GM23248 (cell line): ENCODE measurements at regions not wholly inside any gene's neighbourhood (a gene's known extent, or its start where the extent isn't known, plus 50 kb on each side); places are given as distances from the start of the nearest gene placed in this dataset.
A peak's percentile ranks its signal among the peaks of the same experiment; 100 is the strongest.

ENCODE experiments used
- DNase-seq: peaks from one replicate; pipeline ENCODE4 v3.0.0-alpha.2; 2015
- H2AFZ ChIP-seq: fragments of 200-600 bp; sonication (generic); 2 replicates; pipeline ENCODE4 v1.6.1; 2016; ENCODE audit warnings: antibody characterized with exemption
- H3F3A ChIP-seq: fragments of 200-600 bp; sonication (generic); 2 replicates; pipeline ENCODE4 v1.6.1; 2016; ENCODE audit warnings: mild to moderate bottlenecking, antibody characterized with exemption, mixed run types; ENCODE audit not compliant: insufficient read depth
- H3K27ac ChIP-seq: fragments of 200-600 bp; sonication (generic); 2 replicates; pipeline ENCODE4 v1.5.1; 2016; ENCODE audit warnings: mild to moderate bottlenecking
- H3K27me3 ChIP-seq: fragments of 200-600 bp; sonication (generic); replicated peaks from 2 replicates; pipeline ENCODE4 v1.6.1; 2016; ENCODE audit warnings: mild to moderate bottlenecking; ENCODE audit not compliant: insufficient read depth
- H3K36me3 ChIP-seq: fragments of 200-600 bp; sonication (generic); 2 replicates; pipeline ENCODE4 v1.6.1; 2016; ENCODE audit warnings: low read depth, mild to moderate bottlenecking
- H3K4me1 ChIP-seq: fragments of 200-600 bp; sonication (generic); 2 replicates; pipeline ENCODE4 v1.6.1; 2016; ENCODE audit warnings: mild to moderate bottlenecking; ENCODE audit not compliant: insufficient read depth
- H3K4me2 ChIP-seq: fragments of 200-600 bp; sonication (generic); one replicate; pipeline ENCODE4 v1.6.1; 2016; ENCODE audit warnings: mild to moderate bottlenecking; ENCODE audit not compliant: unreplicated experiment
- H3K4me3 ChIP-seq: fragments of 200-600 bp; sonication (generic); 2 replicates; pipeline ENCODE4 v1.5.1; 2016; ENCODE audit warnings: mild to moderate bottlenecking
- H3K79me2 ChIP-seq: fragments of 200-600 bp; sonication (generic); 2 replicates; pipeline ENCODE4 v1.6.1; 2016; ENCODE audit warnings: mild to moderate bottlenecking; ENCODE audit not compliant: insufficient read depth
- H3K9ac ChIP-seq: fragments of 200-600 bp; sonication (generic); 2 replicates; pipeline ENCODE4 v1.6.1; 2016; ENCODE audit warnings: mild to moderate bottlenecking
- H3K9me2 ChIP-seq: fragments of 200-600 bp; sonication (generic); 2 replicates; pipeline ENCODE4 v1.6.1; 2016; ENCODE audit warnings: mixed run types, mild to moderate bottlenecking, moderate library complexity; ENCODE audit not compliant: insufficient read depth
- H3K9me3 ChIP-seq: fragments of 200-600 bp; sonication (generic); one replicate; pipeline ENCODE4 v1.6.1; 2017; ENCODE audit warnings: low read depth
- H4K20me1 ChIP-seq: fragments of 200-600 bp; sonication (generic); 2 replicates; pipeline ENCODE4 v1.6.0; 2016; ENCODE audit not compliant: insufficient read depth
- EZH2 ChIP-seq: fragments of 200-600 bp; sonication (generic); IDR thresholded peaks from 2 replicates; pipeline ENCODE4 v1.6.1; 2018; ENCODE audit warnings: antibody characterized with exemption, mild to moderate bottlenecking; ENCODE audit not compliant: insufficient read depth, poor library complexity, severe bottlenecking
- EZH2phosphoT487 ChIP-seq: fragments of 200-600 bp; sonication (generic); IDR thresholded peaks from 2 replicates; pipeline ENCODE4 v1.6.1; 2018; ENCODE audit warnings: antibody characterized with exemption, moderate library complexity, mild to moderate bottlenecking, low read depth; ENCODE audit not compliant: insufficient read depth
- WGBS, 2 experiments: methylation state at CpG; one replicate each; pipeline ENCODE4 v1.1.6; 2015 to 2017; ENCODE audit warnings: low lambda C conversion rate in 2 of 2, low coverage in 1 of 2; ENCODE audit errors: missing lambda C conversion rate in 2 of 2; 5-methylcytosine and 5-hydroxymethylcytosine counted together
- in situ Hi-C: fragments of 300-500 bp; cut with MboI; formaldehyde crosslinking; loops from 2 replicates; pipeline ENCODE4 v1.15.0; 2020

DNA sequence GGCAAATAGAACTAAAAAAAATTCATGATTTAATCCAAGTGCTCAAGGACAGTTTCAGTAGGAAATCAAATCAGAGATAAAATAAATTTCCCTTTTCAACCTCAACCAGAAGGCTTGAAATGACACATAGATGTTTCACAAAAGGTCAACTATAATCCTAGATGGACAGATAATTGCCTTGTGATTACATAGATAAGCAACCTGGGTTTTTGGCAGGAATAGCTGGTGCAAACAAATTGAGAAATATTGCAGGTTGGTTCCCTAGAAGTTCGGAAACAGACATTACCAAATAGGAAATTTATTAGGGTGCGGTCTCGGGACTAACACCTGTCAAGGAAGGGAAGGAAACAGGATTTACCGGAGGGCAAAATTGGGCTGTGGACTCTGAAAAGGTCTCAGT lies 497.5 kb downstream of the COG6 start:
- WGBS, 2 experiments: 79 to 81% methylated on average over 4 of the region's 4 CpGs

DNA sequence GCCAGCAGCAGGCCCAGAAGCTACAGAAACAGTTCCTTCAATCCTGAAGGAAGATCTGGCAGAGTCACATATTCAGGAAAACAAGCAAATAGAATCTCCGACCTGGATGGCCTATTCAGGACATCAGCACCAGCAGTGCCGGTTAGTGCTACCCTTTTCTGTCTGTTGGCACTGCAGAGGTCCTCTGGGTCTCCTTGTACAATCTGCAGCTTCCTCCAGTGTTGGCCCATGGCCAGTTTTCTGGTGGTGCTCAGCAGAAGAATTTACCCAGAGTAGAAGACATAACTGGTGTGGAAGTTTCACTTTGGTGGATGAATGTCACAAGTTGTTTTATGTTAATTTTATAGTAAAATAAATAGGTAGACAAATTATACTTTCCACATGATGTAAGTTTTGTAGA lies 498.1 kb downstream of the COG6 start:
- TF ChIP-seq EZH2: no peak
- no peak for TF ChIP-seq EZH2phosphoT487
- H3K4me1 ChIP-seq: peaks cover 28% of the 10 kb centered on the region
- no peak overlapping the region for H3K4me3 ChIP-seq
- no peaks in the 10 kb centered on the region for H3K27me3 ChIP-seq
- H3K4me2 ChIP-seq: no peak overlapping the region
- H3K9ac ChIP-seq: no peak overlapping the region
- no peak for DNase-seq
- no peaks in the 10 kb centered on the region for H3K79me2 ChIP-seq
- in situ Hi-C loops: no loop called here
- no peaks in the 10 kb centered on the region for H3K9me2 ChIP-seq
- no peak overlapping the region for H2AFZ ChIP-seq
- peaks cover 5% of the 10 kb centered on the region; the same call in 1 of the 2 replicates for H3F3A ChIP-seq
- H3K36me3 ChIP-seq: no peaks in the 10 kb centered on the region
- no peaks in the 10 kb centered on the region for H3K9me3 ChIP-seq
- no peaks in the 10 kb centered on the region for H4K20me1 ChIP-seq
- no peak overlapping the region for H3K27ac ChIP-seq
- WGBS, 2 experiments: 91 to 93% methylated on average over 2 of the region's 2 CpGs

More for the DNA sequence above, 497.5 kb downstream of the COG6 start:
- Histone ChIP-seq H3F3A (peaks cover 5% of the 10 kb centered on the region; the same call in 1 of the 2 replicates), H3K4me2 (no peak overlapping the region), H3K4me1 (peaks cover 28% of the 10 kb centered on the region), H3K27me3 (no peaks in the 10 kb centered on the region), H3K27ac (no peak overlapping the region), H3K36me3 (no peaks in the 10 kb centered on the region), H3K4me3 (no peak overlapping the region), H3K9ac (no peak overlapping the region), H3K79me2 (no peaks in the 10 kb centered on the region), H4K20me1 (no peaks in the 10 kb centered on the region), H3K9me3 (no peaks in the 10 kb centered on the region), H2AFZ (no peak overlapping the region), H3K9me2 (no peaks in the 10 kb centered on the region)
- DNase-seq: no peak
- in situ Hi-C loops: no loop called here
- TF ChIP-seq EZH2phosphoT487 (no peak), EZH2 (no peak)

DNA sequence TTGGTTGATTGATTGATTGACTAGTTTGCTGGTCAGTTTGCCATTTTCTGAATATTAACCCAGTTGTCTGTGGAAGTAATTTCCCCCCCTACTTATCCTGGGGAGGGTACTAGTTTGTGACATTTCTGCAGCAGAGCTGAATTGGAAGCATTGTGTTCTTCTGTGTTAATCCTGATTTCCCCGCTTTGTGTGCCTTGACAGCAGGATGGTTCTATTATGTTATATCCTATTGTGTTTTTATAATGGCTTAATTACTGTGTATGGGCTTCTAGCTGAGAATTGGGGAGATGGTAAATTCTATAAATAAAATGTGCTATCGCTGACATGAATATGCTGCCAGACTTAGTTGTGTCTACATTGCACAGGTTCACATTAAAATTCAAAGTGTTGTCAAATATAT lies 499.7 kb downstream of the COG6 start:
- Histone ChIP-seq H3K9ac (no peak overlapping the region), H3K9me2 (no peaks in the 10 kb centered on the region), H3K4me3 (no peak overlapping the region), H2AFZ (no peak overlapping the region), H4K20me1 (no peaks in the 10 kb centered on the region), H3K79me2 (no peaks in the 10 kb centered on the region), H3K27ac (no peak overlapping the region), H3K27me3 (no peaks in the 10 kb centered on the region), H3K4me2 (no peak overlapping the region), H3K9me3 (no peaks in the 10 kb centered on the region), H3F3A (no peaks in the 10 kb centered on the region), H3K4me1 (peaks cover 11% of the 10 kb centered on the region), H3K36me3 (no peaks in the 10 kb centered on the region)
- DNase-seq: no peak
- TF ChIP-seq EZH2phosphoT487 (no peak), EZH2 (no peak)
- WGBS, 2 experiments: 96 to 98% methylated on average over 2 of the region's 2 CpGs
- in situ Hi-C loops: no loop called here

DNA sequence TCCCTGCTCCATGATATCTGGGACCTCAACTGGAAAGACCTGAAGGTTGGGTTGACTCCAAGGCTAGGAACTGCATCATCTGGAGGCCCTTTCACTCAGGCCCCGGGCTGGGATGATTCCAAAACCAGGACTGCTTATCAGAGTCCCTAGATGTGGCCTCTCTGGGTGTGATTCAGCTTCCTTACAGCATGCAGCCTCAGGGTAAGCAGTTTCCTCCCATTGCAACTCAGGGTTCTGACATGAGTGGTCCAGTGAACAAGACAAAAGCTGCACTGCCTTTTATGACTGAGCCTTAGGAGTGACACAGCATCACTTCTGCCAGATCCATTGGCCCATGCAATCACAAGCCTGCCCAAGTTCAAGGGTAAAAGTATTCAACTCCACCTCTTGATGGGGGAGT lies 502.8 kb downstream of the COG6 start:
- Histone ChIP-seq H2AFZ (no peak overlapping the region), H3K9me2 (no peaks in the 10 kb centered on the region), H3K4me2 (no peak overlapping the region), H3K79me2 (no peaks in the 10 kb centered on the region), H3K4me3 (no peak overlapping the region), H3K9ac (no peak overlapping the region), H3K36me3 (no peaks in the 10 kb centered on the region), H3K27me3 (no peaks in the 10 kb centered on the region), H3K27ac (no peak overlapping the region), H4K20me1 (no peaks in the 10 kb centered on the region), H3K9me3 (no peaks in the 10 kb centered on the region), H3K4me1 (no peaks in the 10 kb centered on the region), H3F3A (no peaks in the 10 kb centered on the region)
- in situ Hi-C loops: no loop called here
- DNase-seq: peak; percentile 46
- TF ChIP-seq EZH2: no peak
- no peak for TF ChIP-seq EZH2phosphoT487
- 82 to 100% methylated on average over 1 of the region's 1 CpG for WGBS, 2 experiments

DNA sequence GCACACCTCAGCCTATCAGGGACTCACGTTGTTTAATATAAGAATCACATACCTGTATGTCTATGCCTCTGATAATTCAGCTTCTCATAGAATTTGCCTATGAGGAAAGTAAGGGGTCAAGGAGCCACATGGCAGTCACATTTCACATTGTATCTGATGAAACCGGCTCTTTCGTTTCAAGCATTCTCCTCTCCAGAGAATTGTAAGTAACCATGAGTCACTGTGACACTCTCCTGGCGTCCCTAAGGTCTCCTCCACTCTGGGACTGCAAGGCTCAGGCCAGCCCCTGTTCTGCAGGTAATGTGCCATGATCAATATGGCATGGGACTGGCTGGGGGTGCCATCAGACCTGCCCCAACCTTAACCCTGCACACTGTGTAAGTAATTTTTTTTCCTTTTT lies 503.3 kb downstream of the COG6 start:
- H2AFZ ChIP-seq: no peak overlapping the region
- H3K4me1 ChIP-seq: 0 out of 2 replicates have a peak, but pooled peaks cover 2% of the 10 kb centered on the region
- no peaks in the 10 kb centered on the region for H3K9me2 ChIP-seq
- no peaks in the 10 kb centered on the region for H3F3A ChIP-seq
- 73 to 80% methylated on average over 4 of the region's 4 CpGs for WGBS, 2 experiments
- H3K27ac ChIP-seq: no peak overlapping the region
- TF ChIP-seq EZH2phosphoT487 (no peak), EZH2 (no peak)
- H4K20me1 ChIP-seq: no peaks in the 10 kb centered on the region
- no peak for DNase-seq
- no peak overlapping the region for H3K4me2 ChIP-seq
- no peaks in the 10 kb centered on the region for H3K27me3 ChIP-seq
- no peak overlapping the region for H3K9ac ChIP-seq
- no peaks in the 10 kb centered on the region for H3K36me3 ChIP-seq
- H3K4me3 ChIP-seq: no peak overlapping the region
- in situ Hi-C loops: no loop called here
- no peaks in the 10 kb centered on the region for H3K79me2 ChIP-seq
- H3K9me3 ChIP-seq: no peaks in the 10 kb centered on the region
